ENCODE measurements at regions not wholly inside any gene's neighbourhood (a gene's known extent, or its start where the extent isn't known, plus 50 kb on each side); places are given as distances from the start of the nearest gene placed in this dataset.
"Not testable (repeated sequence)": the region's sequence is repeated elsewhere in the genome, so short reads cannot be mapped to it uniquely, and the experiment has no call there.

GRCh38 chr10:109809954-109810353, 113.4 kb downstream of the XPNPEP1 start:
- POLR2A ChIA-PET; ATAC-seq; DNase-seq (ENCODE audit: low spot score); H3K4me3 Mint-ChIP-seq; H3K27me3 Mint-ChIP-seq (ENCODE audit: low read depth); H3K4me1 Mint-ChIP-seq; H3K27ac Mint-ChIP-seq; CTCF ChIA-PET: not testable (repeated sequence)
- Mint-ChIP-seq H3K36me3 (peaks cover 35% of the 10 kb centered on the region), H3K9me3 (peaks cover 62% of the 10 kb centered on the region)

- H3K27me3 Mint-ChIP-seq (ENCODE audit: low read depth); POLR2A ChIA-PET; ATAC-seq: not testable (repeated sequence)
Observed at GRCh38 chr10:109801191-109801590, 122.1 kb downstream of the XPNPEP1 start.

GRCh38 chr10:109790647-109791046, 132.7 kb downstream of the XPNPEP1 start:
- Mint-ChIP-seq H3K4me3 (no peak overlapping the region), H3K27ac (no peak overlapping the region), H3K4me1 (no peaks in the 10 kb centered on the region), H3K27me3 (ENCODE audit: low read depth) (no peaks in the 10 kb centered on the region; the same call in 1 of the 2 replicates), H3K36me3 (peaks cover 13% of the 10 kb centered on the region), H3K9me3 (peaks cover 25% of the 10 kb centered on the region)
- DNase-seq (ENCODE audit: low spot score), result no peak
- TF ChIP-seq FOXJ3 (CRISPR knock-in tag; IDR thresholded peaks at IDR 0.05; ENCODE audit: borderline replicate concordance), result no peak
- TF ChIP-seq PREB (CRISPR knock-in tag; IDR thresholded peaks at IDR 0.05; ENCODE audit: borderline replicate concordance), result no peak
- no peak for TF ChIP-seq ZNF219 (CRISPR knock-in tag; IDR thresholded peaks at IDR 0.05; ENCODE audit: borderline replicate concordance)
- CTCF ChIA-PET, result no interaction called here
- POLR2A ChIA-PET, result no interaction called here
- no peak for ATAC-seq

More at GRCh38 chr10:109801191-109801590, 122.1 kb downstream of the XPNPEP1 start:
- H3K4me1 Mint-ChIP-seq; H3K27ac Mint-ChIP-seq; DNase-seq (ENCODE audit: low spot score); H3K4me3 Mint-ChIP-seq; CTCF ChIA-PET: not testable (repeated sequence)
- H3K36me3 Mint-ChIP-seq, result peaks cover 16% of the 10 kb centered on the region
- peaks cover 64% of the 10 kb centered on the region for H3K9me3 Mint-ChIP-seq

- ChIA-PET POLR2A (no interaction called here), CTCF (interaction anchor here (1.1 to 3.2 kb wide), 4 partner anchors 10 to 394 kb away, joined by 3 to 26 read pairs (median 4); no protein-coding TSS in a partner anchor)
- TF ChIP-seq AR (CRISPR knock-in tag; IDR thresholded peaks at IDR 0.05) (no peak), OVOL2 (CRISPR knock-in tag; IDR thresholded peaks at IDR 0.05; ENCODE audit: borderline replicate concordance) (no peak), ATF2 (CRISPR knock-in tag; IDR thresholded peaks at IDR 0.05; ENCODE audit: borderline replicate concordance, low read depth) (no peak), ZNF416 (CRISPR knock-in tag; IDR thresholded peaks at IDR 0.05) (no peak), ETV6 (CRISPR knock-in tag; IDR thresholded peaks at IDR 0.05) (no peak), PRDM15 (CRISPR knock-in tag; IDR thresholded peaks at IDR 0.05) (no peak), ZNF396 (CRISPR knock-in tag; IDR thresholded peaks at IDR 0.05; ENCODE audit: borderline replicate concordance) (no peak), ZNF219 (CRISPR knock-in tag; IDR thresholded peaks at IDR 0.05; ENCODE audit: borderline replicate concordance) (no peak), ZSCAN18 (CRISPR knock-in tag; IDR thresholded peaks at IDR 0.05) (no peak)
- H3K27ac Mint-ChIP-seq, result no peak overlapping the region
- peaks cover 17% of the 10 kb centered on the region for H3K27me3 Mint-ChIP-seq (ENCODE audit: low read depth)
- DNase-seq (ENCODE audit: low spot score) (no peak), ATAC-seq (no peak)
- H3K9me3 Mint-ChIP-seq, result no peaks in the 10 kb centered on the region
- peaks cover 20% of the 10 kb centered on the region for H3K4me1 Mint-ChIP-seq
- no peaks in the 10 kb centered on the region for H3K36me3 Mint-ChIP-seq
- H3K4me3 Mint-ChIP-seq, result no peak overlapping the region
Observed at GRCh38 chr10:109784236-109784635, 139.1 kb downstream of the XPNPEP1 start.

Measured in WTC11 (cell line).